DOHH2 (cell line): ENCODE measurements at regions not wholly inside any gene's neighbourhood (a gene's known extent, or its start where the extent isn't known, plus 50 kb on each side); places are given as distances from the start of the nearest gene placed in this dataset.

Experiments used
- EZH2phosphoT487 ChIP-seq: fragments of 200-600 bp; sonication (generic); IDR thresholded peaks from 2 replicates; pipeline ENCODE4 v1.6.1; 2017; ENCODE audit warnings: borderline replicate concordance, mild to moderate bottlenecking, antibody characterized with exemption, low read length, moderate library complexity, mixed read lengths
- TF ChIP-seq, protein P1 (sequence below): fragments of 200-600 bp; sonication (generic); IDR thresholded peaks from one replicate; pipeline ENCODE4 v1.5.1; 2014; ENCODE audit warnings: antibody characterized with exemption, mild to moderate bottlenecking, low read depth, low read length; ENCODE audit not compliant: poor library complexity, severe bottlenecking

DNA sequence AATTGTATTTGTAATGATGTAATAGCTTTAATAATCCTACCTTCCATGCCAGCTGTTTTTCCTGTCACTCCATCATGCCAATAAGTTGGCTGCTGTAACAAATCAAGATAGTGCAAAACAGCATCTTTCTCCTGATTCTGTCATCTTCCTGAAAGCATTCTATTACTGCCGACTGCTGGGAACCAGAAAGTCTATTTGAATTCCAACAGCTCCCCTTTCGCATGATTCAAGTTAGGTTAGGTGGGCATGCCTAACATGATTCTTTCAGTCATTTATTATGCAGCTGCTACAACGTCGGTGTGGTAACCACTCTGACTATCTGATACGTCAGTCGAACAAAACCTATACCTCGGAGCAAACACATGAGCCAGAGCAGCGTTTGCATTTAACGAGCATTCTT lies 127.9 kb upstream of the DMD start:
- TF ChIP-seq, protein P1, sequence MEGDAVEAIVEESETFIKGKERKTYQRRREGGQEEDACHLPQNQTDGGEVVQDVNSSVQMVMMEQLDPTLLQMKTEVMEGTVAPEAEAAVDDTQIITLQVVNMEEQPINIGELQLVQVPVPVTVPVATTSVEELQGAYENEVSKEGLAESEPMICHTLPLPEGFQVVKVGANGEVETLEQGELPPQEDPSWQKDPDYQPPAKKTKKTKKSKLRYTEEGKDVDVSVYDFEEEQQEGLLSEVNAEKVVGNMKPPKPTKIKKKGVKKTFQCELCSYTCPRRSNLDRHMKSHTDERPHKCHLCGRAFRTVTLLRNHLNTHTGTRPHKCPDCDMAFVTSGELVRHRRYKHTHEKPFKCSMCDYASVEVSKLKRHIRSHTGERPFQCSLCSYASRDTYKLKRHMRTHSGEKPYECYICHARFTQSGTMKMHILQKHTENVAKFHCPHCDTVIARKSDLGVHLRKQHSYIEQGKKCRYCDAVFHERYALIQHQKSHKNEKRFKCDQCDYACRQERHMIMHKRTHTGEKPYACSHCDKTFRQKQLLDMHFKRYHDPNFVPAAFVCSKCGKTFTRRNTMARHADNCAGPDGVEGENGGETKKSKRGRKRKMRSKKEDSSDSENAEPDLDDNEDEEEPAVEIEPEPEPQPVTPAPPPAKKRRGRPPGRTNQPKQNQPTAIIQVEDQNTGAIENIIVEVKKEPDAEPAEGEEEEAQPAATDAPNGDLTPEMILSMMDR: no peak
- no peak for TF ChIP-seq EZH2phosphoT487
